GM21619 (cell line): ENCODE measurements at regions not wholly inside any gene's neighbourhood (a gene's known extent, or its start where the extent isn't known, plus 50 kb on each side); places are given as distances from the start of the nearest gene placed in this dataset.

Experiments
- ATAC-seq: cut with Tn5 transposase; IDR thresholded peaks from one replicate; pipeline ENCODE4 v1.9.1; 2021; ENCODE audit not compliant: unreplicated experiment

DNA sequence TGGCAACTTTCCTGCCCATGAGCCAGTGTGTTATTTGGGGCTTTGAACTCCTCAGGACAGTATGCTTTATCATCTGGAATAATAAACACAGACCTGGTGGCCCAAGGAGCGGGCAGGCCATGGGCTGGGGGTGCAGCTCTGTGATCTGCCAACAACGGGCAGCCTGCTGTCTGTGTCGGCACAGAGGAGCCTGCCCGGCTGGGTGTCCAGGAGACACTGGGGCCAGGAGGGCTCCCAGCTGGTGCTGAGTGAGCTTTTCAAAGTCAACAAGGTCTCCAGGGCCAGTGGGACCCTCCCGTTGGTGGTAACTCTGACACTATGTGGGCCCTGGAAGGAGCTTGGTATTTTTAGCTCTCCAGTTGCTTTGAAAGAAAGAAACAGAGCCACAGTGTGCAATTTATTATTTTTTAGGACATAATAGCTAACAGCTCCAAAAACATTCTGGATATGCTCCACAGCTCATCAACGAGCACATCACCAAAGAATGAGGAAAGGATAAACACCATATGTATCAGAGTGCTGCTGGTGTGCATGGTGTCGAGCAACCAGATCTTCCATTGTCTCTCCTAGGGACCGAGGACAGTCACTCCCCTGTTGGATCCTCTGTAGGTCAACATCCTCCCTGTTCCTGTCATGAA, 488.7 kb upstream of the USP24 start:
- ATAC-seq = no peak

DNA sequence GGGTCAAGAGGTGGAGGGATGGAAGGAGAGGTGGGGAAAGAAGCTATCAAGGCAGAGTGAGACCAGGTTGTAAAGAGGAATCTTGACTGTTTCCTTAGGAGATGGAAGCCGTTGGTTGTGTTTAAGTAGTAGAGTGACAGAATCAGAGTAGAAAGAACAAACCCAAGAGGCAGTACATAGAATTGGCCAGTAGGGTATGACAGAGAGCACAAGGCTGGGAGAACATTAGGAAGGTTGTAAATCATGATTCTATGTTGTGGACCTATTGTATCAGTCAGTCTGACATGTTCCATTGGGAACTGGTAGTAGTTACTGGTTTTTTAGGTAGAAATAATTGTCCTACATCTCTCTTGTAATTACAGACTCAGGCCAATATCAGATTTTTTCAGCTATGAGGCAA, 486.9 kb upstream of the USP24 start:
- peak; percentile 95 for ATAC-seq

- ATAC-seq = no peak
Observed at GRCh38 chr1:55700359-55701130, 485.4 kb upstream of the USP24 start.

- no peak for ATAC-seq
Observed at GRCh38 chr1:55699228-55699627, 484.1 kb upstream of the USP24 start.

DNA sequence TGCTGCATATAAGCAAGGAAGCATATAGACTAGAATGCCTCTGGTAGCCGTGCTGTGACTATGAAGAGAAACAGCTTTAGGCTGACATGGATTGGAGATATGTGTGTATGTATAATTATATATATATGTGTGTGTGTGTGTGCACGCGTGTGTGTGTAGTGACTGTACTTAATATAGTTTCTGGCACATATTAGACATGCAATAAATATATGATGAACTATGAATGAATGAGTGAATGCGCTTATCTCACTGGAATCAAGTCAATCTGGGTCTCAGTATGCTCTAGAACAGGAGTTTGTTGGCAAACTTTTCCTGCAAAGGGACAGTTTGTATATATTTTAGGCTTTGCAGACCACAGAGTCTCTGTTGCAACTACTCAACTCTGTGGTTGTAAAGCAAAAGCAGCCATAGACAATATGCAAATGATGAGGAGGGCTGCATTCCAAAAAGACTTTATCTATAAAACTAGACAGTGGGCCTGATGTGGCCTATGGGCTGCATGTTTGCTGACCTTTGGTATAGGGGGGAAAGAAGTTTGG, 482.9 kb upstream of the USP24 start:
- ATAC-seq = no peak

DNA sequence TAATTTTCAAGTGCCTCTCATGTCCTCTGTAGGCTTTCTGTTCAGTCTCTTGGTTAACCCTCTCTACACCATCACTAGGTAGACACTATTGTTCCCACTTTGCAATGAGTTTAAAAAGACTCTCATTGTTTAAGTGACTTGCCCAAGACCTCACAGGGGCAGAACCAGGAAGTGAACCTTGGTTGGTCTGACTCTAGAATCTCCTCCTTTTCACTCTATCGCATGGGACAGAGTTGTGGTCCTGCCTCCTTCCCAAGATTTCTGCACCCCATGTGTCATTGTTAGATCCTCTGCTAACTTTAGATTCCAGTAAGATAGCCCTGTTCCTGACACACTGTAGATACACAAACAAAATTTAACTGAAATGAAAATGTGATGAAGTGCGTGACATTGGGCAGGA, 481.7 kb upstream of the USP24 start:
- no peak for ATAC-seq

GRCh38 chr1:55696181-55696754, 481.1 kb upstream of the USP24 start:
- ATAC-seq = no peak

- ATAC-seq = no peak
Observed at GRCh38 chr1:55695552-55695951, 480.4 kb upstream of the USP24 start.

- ATAC-seq = no peak
Observed at GRCh38 chr1:55695151-55695550, 480.0 kb upstream of the USP24 start.

- no peak for ATAC-seq
Observed at GRCh38 chr1:55694310-55694801, 479.2 kb upstream of the USP24 start.

- ATAC-seq = no peak
Observed at GRCh38 chr1:55692726-55693125, 477.6 kb upstream of the USP24 start.

DNA sequence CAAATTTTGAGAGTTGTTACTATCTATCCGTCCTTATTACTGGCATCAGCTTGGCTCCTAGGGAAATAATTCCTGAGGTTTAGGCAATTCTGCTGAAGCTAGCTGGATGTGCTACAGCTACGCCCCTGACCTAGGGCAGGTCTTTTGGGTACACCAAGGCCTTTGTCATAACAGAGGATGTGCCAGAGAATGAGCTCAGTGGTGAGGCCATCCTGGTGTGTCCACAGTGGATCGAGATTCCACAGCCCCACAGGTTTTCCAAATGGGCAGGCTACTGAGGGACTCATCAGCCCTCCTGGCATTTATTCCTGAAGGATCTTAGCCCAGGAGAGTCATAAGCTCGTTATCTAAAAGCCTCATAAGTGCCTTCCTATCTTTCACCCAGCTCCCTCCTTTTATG, 475.2 kb upstream of the USP24 start:
- ATAC-seq = no peak

DNA sequence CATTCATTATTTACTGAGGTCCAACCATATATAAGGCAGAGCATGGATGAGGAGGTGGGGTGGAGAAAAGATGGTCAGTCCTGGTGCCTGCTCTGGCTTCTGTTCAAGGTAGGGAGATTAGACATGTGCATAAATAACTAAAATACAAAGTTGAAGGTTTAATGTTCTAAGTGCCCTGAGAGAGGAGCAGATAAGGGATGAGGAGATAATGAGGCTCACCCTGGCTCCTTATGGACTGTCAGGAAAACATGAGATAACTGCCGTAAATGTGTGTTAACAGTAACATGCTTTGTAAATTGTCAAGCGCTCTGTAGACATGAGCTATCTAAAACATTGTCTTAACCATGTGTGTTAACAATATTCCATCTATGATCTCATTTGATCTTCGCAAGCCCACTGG, 474.6 kb upstream of the USP24 start:
- ATAC-seq = no peak

DNA sequence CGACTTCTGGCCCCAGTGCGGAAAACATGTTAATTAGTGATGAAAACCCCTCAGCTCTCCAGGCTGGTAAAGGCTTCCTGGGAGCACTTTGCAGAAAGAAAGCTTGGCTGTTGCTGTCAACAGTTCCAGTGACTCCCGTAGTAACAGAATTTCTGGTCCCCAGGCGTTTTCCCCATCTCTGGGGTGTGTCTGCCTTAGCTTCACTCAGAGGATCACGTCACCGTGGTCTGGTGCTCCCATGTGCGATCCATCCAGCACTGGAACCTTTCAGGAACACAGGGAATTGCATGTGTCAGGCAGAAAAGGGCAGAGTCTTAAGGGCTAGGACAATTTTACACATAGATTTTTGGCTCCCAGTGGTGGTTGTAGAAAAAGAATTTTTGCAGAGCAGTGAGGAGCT, 470.4 kb upstream of the USP24 start:
- no peak for ATAC-seq

- ATAC-seq = no peak
Observed at GRCh38 chr1:55684131-55684650, 469.0 kb upstream of the USP24 start.

DNA sequence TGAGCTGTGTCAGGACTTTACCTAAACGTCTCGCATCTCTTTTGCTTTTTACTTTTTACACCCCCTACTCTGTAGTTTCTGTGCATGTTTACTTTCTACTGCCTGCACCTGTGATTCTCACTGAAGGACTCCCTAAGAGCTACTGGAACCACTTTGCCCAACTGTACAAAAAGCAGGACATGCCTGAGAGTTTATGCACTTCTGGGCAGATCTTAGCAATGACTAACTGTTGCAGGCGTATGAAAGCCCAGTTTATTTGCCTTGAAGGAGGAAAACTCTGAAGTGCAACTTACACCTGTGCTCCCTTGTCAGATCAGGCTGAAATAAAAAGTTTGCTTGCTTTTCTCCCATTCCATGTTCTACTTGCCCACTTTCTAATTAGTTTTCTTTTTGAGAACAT, 467.0 kb upstream of the USP24 start:
- ATAC-seq = no peak

DNA sequence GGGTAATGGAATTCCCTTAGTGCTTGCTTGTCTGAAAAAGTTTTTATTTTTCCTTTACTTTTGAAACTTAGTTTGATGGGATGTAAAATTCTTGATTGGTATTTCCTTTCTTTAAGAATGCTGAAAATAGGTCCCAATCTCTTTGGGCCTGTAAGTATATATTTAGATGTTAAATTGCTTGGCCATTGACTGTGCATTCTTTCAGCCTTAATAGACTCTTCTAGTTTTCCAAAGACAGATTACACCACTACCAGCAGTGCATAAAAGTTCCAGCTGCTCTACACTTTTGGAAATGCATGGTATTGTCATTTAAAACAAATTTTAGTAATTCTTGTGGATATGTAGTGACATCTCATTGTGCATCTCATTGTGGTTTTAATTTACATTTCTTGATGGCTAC, 464.8 kb upstream of the USP24 start:
- no peak for ATAC-seq

GRCh38 chr1:55673416-55673815, 458.3 kb upstream of the USP24 start:
- ATAC-seq = no peak

- no peak for ATAC-seq
Observed at GRCh38 chr1:55670331-55671082, 455.3 kb upstream of the USP24 start.

DNA sequence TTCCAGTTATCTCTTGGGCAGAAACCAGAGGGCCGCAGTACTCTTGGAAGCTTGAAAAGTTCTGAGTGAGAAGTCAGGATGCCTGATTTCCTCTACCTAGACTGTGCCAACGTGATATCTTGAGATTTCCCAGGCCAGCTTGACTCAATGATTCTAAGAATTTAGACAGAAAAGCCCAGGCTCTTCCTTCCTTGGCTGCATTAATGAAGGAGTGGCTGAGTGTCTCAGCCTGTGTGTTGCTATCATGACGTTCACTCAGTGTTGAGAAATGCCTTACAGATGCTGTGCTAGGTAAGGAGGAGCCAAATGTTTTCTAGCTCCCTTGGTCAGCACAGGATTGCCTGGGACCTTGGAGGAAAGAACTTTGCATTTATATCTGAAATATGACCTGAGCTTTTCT, 454.1 kb upstream of the USP24 start:
- ATAC-seq = no peak

DNA sequence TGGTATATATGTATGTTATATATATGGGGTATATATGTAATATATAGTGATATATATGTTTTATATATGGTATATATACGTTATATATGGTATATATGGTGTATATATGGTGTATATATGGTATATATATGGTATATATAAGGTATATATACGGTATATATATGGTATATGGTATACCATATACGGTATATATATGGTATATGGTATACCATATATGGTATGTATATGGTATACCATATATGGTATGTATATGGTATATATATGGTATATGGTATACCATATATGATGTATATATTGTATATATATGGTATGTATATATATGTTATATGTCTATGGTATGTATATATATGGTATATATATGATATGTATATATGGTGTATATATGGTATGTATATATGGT, 447.7 kb upstream of the USP24 start:
- no peak for ATAC-seq
